RKO (cell line): ENCODE measurements at regions not wholly inside any gene's neighbourhood (a gene's known extent, or its start where the extent isn't known, plus 50 kb on each side); places are given as distances from the start of the nearest gene placed in this dataset.
"Not testable (repeated sequence)": the region's sequence is repeated elsewhere in the genome, so short reads cannot be mapped to it uniquely, and the experiment has no call there.

Source experiments
- DNase-seq: peaks from one replicate; pipeline ENCODE4 v3.0.0-alpha.2; 2016; ENCODE audit warnings: low spot score

DNA sequence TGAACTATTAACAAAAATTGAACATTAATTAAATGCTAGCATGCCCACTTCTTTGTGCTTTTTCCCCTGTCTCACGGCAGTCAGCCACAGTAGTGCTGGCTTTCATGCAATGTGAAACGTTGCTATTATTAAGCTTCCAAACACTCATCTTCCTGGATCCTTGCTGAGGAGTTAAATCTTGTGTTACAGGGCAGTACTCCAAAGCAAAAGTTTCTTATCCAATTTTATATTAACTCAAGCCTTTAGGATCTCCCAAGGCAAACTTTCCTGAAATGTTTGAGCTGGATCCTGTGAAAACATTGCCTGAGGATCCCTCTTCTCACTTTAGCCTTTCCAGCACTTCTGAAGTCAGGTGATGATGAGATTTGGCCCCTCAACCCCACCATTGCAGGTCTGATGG, 1454.8 kb downstream of the FSTL5 start:
- DNase-seq = no peak

DNA sequence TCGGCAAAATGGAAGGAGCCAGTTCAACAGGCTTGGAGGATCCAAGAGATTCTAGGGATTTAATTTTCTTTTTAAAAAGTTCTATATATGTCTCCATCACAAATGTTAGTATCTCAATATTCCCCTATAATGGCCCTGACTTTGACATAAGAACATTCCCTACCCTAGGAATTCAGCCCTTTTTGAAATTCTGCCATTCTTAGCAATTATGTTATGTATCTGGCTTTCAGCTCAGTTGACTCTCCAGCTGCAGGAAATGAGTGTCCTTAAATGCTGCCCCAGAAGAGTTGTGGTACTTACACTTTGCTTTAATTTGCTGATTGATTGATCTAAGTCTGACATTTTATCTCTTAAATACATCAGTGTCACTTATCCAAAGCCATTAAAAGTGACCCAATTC, 1454.3 kb downstream of the FSTL5 start:
- DNase-seq = no peak

DNA sequence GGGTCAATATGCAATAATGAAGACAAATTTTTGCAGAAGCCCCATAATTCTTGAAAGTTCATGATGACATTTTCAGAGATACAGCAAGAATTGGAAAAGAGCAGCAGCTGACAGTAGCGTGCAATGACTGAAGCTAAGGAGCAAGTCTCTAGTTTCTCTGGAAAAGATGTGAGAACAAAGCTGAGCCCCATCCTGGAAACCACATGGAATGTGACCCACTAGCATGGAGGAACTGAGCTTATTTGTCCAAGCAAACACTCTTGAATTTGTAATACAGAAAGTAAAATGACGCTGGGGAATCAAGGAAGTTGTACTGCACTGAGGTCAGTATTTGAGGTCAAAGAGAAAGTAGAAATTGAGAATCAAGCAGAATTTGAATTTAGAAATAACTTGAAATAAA, 1447.2 kb downstream of the FSTL5 start:
- no peak for DNase-seq

DNA sequence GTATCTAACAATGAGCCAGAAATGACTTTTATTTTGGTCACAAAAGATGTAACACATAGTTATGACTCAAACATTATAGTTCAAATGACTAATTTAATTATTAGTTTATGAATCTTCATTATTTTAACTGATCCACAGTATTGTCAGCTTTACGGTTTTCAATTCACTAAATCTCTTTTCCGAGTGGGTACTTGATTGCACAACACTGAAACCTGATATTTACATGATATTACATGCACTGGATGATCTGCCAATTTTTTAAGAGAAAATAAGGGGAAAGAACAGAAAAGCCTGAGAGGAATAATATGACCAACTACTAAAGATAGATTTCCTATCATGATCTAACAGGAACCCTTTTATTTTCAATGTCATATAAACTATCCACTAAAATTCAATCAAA, 1446.0 kb downstream of the FSTL5 start:
- no peak for DNase-seq

DNA sequence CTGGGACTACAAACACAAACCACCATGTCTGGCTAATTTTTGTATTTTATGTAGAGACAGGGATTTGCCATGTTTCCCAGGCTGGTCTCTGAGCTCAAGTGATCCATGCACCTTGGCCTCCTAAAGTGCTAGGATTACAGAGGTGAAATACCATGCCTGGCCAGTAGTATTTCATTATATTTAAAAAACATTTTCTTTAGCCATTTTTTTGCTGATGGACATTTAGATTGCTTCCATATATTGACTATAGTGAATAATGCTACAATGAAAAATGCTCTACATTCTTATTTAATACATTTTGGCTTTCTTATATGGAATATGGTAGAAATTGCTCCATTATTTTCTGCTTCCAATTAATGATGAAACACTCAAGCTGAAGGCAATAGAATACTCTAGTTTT, 1439.7 kb downstream of the FSTL5 start:
- no peak for DNase-seq

DNA sequence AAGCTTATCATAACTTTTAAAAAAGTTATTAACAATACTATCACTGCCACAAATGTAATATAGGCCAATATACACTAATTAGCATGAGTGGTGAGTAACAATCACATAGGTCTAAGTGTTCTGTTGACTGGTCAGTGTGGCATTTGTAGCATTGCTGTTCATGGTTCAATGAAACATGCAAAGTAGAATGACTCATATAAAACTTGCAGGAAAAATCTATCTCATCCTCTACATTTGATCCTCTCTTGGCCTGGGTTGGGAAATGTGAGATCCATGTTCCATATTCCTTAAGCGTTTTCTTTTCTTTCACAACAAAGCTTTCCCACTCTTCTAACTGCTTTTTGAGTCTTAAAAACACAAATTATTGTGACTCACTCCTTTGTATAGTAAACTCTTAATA, 1418.7 kb downstream of the FSTL5 start:
- DNase-seq = no peak

DNA sequence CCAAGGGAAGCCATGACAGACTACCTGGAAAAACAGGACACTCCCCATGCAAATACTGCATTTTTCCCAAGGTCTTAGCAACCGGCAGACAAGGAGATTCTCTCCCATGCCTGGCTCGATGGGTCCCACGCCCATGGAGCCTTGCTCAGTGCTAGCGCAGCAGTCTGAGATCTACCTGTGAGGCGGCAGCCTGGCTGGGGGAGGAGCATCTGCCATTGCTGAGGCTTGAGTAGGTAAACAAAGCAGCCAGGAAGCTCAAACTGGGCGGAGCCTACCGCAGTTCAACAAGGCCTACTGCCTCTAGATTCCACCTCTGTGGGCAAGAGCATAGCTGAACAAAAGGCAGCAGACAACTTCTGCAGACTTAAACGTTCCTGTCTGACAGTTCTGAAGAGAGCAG, 1417.2 kb downstream of the FSTL5 start:
- not testable (repeated sequence) for DNase-seq

DNA sequence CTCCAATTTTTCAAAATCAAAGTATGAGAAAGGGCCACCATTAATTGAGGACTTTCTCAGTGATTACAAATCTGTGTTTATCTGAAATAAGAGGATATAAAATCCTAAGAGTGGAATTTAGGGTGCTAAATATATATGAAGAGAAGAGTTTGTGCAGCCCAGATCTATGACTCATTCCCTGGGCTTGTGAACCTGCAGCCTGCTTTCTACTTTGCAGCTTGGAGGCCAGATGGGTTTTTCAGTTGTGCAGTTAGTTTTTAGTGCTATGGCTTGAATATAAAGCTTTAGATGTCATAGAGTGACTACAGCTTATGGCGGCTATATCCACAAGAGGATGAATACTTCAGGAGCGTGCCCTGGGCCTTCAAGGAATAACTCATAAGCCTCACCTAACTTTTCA, 1391.1 kb downstream of the FSTL5 start:
- no peak for DNase-seq

DNA sequence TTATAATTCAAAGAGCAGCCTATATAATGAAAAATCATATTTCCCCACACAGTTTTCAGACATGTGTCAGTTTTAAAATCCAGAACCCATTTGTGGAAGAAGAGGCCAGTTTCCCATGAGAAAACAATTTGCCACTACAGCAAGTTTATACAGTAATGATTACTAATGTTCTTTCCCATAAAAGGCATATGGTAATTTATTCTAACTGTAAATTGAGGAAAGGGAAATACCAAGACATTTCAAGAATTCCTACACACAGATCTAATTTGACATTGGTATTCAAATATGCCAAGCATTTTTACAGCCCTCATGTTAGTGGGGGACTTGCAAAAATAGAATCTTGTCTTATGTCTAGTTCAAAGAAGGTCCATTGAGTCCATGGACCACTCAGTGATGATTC, 1368.6 kb downstream of the FSTL5 start:
- no peak for DNase-seq

DNA sequence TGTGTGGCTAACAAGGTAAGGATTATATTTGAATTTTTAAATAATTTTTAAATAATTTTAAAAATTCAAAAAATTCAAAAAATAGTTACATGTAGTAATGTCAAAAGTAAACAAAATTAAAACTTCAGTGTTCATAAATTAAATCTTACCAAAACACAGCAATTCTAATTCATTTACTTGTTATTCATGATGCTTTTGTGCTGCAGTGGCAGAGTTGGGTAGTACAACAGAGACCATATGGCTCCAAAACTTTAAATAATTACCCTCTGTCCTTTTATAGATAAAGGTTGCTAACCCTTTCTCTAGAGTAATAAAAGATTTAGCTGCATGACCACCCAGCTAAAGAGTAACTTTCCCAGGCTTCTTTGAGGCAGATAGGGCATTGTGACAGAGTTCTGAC, 1355.6 kb downstream of the FSTL5 start:
- no peak for DNase-seq

DNA sequence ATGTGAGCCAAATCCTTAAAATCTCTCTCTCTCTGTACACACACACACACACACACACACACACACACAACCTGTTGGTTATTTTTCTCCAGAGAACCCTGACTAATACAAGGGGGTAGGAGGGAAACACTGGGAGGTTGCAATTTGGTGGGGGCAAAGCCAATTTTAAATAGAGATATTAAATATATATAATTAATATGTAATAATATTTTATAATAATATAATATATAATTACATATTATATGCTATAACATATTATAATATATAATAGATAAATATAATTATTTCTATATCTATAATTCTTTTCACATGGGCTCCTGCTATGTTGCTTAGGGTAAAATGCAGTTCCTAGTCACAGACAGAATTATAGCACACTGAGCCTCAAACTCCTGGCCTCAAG, 1354.2 kb downstream of the FSTL5 start:
- no peak for DNase-seq

DNA sequence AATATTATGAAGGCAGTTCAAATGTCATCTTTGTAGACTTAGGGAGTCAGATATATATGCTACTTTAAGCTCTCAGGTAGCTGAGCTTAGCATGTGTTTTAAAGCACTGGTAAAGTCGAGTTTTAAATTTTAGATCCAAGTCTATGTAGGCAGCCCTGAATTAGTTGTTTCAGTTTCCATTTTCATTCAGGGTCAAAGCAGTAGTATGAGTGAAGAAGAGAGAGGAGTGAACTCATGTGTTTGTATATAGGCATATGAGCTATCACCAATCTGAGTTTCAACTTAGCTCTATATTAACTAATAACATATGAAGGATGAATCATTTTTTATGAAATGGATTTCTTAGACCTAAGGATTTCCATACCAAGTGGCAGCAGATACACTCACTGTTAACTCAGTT, 1353.4 kb downstream of the FSTL5 start:
- DNase-seq = no peak

DNA sequence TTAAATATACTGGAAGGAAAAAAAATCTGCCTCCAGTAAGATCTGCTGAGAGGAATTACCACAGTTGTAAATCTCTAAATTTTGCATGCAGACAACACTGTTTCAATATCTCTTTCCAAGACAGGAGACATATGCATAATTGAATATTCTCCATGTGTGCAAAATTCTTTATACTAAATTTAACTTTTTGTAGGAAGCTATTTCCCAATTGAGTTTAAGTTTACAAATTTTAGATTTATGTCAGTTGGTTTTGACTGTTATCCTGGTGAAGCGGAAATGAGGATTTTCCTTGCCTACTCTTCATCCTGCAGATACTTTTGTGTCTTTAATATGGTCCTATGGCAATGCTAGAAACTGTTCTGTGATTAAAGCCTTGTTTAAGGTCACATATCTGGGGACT, 1352.9 kb downstream of the FSTL5 start:
- no peak for DNase-seq

DNA sequence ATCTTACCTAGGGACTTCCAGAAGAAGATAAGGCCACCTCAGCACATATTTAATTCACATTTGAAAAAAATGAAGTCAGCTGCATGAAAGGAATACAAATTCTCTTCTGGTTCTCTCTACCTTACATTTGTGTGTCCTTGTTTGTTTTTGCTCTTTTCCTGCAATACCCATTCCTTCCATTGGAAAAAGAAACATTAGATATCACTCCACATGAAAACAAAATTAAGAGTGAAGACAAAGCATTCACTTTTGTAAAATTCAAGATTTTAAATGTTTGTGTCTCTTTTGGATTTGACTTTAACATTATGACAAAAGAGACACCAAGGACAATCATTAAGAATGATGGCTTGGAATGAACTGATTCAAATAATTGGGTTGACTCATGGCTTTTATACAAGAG, 1351.8 kb downstream of the FSTL5 start:
- DNase-seq = no peak

DNA sequence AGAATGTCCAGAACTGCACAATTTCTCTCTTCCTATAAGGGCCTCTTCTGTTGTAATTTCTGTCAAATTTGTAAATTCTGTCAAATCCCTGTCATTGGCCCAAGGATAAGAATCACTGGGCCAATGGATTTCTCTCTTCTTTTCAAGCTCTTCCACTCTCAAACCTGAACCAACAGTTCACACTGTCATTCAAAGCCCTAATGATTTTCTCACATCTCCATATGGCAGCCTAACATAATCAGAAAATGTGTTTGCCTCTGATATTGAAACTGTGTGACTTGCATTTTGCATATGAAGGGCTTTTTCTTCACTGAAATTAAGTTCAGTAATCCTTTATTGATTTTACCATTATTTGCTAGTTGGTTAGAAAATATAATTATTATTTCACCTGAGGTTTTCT, 1349.1 kb downstream of the FSTL5 start:
- DNase-seq = no peak

DNA sequence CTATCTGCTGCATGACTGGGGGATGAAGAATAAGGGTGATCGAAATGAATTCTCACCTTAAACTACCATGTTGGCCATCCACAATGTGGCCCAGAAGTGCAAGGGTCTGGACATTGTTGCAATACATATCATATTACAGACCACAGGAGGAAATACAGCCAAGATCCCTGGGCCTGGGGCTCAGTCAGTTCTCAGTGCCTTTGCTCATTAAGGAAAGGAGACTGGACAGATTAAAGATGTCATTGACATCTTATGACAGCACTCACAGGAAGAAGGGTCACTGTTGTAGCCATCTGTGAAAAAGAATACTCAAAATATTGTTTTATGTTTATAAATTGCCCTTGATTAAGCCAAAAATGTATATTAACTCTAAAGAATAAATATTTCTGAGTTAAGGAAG, 1345.2 kb downstream of the FSTL5 start:
- DNase-seq = no peak

DNA sequence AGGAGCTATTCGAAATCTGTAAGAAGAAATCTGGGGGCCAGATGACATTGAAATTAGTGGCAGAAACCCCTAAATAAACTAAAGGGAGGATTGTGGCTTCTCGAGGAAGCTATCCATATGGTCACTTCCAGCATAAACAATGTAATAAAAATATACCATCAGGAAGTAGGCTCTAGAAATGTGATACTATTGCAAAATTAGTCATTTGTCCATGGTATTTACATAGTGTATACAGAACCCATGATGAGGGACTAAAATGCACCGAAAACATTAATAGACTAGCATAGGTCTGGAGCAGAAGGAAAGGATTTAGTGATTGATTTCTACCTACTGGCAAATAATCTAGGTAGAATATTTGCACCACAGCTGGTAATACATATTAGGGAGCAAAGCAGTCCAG, 1344.0 kb downstream of the FSTL5 start:
- no peak for DNase-seq

DNA sequence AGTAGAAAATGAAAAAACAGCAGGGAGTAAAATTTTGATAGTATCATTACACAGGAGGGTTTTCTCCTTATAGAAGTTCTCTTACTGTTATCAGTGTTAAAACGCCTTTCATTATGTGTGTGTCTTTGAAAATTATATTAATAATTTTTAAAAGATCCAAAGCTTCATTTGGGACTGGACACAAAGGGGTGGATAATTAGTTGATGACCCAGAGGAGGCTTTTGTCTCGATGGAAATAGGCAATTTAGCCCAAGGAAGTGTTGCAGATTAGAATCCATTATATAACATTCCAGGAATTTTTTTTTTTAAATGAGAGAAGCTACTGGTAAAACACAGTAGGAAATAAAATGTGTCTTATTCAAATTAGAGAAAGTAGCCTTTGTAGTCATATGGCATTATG, 1339.3 kb downstream of the FSTL5 start:
- DNase-seq = no peak

DNA sequence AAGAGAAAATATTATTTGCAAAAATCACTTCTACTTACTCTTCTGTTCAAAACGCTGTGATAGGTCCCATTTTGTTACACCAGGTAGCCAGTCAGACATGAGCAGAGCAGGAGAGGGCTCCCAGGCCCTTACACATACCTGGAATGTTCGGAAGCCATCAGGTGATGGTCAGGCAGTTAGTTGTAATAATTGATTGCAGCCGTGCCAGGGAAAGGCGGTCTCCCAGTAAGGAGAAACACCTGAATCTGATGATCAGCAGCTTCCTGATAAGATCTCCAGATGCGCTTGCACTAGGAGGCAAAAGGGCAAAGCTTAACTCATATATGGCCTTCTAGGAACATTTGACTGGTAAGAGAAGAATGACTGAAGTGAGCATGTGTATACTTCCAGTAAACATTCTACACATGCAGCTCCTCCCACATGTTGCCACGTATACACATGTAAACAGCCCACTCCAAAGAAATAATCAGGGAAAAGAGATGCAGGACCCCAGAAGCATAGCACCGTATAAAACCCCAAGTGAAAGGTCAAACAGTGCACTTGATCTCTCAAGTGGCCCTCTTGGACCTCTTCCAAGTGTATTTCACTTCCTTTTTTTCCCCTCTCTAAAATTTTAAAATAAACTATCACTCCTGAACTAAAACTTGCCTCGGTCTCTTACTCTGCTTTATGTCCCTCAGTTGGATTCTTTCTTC, 1338.0 kb downstream of the FSTL5 start:
- no peak for DNase-seq

DNA sequence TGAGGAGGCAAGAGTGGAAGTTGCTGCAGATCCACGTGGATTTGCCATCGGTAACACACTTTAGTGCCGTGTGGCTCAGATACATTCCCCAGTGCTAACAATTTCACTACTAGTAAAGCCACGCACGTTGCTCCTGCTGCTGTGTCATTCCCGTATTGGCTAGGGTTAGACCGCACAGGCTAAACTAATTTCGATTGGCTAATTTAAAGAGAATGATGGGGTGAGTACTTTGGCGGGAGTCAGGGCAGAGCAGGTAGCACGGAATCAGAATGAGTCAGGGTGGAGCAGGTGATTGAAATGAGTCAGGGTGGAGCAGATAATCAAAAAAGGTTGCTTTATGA, 1337.5 kb downstream of the FSTL5 start:
- no peak for DNase-seq

DNA sequence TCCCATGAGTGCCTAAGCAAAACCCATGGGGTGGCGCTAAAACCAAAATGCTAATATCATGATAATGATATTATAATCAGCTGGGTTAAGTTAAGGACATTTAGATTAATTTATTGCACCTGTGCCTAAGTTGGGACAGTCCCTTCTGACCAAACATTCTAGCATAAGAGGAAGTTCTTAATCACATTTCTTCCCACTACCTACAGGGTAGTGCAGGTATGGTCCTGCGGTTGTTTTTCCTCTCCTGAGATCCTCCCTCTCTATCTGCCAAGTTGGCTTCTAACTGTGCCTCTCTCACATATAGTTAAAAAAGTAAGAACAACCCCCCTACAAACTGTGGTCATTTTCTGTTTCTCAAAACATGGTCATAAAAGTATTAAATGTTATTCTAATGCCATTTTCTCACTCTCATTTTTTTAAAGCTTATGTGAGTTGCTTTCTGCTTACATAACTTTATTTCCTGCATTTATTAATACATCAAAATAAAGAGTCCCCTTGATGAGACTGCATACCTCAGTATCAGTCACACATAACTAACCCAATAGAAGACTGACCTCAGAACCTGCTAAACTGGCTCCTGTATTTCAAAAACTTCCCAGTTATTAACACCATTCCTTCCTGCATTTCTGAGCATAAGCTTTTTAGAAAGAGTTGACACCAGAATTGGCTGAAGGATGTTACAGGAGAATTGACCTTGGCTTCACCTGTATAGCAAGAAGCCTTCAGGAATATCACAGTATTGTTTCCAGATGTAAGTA, 1332.5 kb downstream of the FSTL5 start:
- no peak for DNase-seq

DNA sequence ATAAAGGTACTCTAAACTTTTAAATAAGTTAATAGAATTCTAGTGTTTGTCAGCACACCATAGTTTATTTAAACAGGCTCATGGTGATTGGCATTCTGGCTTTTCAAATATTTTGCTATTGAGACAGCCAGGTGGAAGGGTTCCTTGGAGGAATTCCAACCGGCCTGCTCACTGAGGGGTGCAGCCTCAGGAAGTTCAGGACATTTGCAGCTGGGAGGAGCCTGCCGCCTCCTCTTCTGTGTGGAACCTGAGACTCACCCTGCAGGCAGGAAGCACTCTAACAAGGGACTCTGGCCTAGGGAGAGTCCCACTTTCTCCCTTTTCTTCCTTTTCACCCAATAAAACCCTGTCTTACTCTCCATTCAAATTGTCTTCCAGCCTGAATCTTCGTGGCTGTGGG, 1328.0 kb downstream of the FSTL5 start:
- no peak for DNase-seq

DNA sequence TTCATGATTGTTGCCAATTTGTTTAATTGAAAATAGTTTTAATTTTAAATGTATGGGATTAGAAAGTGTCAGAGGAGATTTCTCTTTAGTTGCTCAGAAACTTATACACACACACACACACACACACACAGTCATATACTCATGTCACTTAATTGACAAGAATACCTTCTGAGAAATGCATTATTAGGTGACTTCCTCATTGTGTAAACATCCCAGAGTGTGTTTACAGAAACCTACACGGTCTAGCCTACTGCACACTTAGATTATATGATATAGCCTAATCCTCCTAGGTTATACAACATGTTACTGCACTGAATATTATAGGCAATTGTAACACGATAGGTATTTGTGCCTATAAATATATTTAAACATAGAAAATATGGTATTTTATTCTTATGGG, 1327.4 kb downstream of the FSTL5 start:
- DNase-seq = no peak

DNA sequence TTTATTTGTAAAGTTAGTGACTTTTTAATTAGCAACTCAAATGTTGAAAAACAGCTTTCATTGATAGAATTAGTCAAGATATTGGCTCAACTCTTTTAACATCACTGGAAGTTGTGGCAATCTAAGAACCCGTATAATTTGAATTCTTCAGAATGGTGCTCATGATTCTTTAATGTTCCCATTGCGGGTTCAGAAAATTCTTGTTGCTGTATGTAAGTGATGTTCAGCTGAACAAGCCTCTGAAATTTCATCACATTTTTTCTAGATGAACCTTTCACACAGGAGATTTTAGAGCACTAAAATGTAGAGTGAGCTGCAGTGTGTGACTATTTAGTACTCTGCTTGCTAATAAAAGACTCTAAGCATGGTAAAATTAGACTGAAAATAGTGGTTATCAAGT, 1317.7 kb downstream of the FSTL5 start:
- no peak for DNase-seq
